HuH-7.5 (cell line): ENCODE measurements at regions not wholly inside any gene's neighbourhood (a gene's known extent, or its start where the extent isn't known, plus 50 kb on each side); places are given as distances from the start of the nearest gene placed in this dataset.
A peak's percentile ranks its signal among the peaks of the same experiment; 100 is the strongest.
"Not testable (repeated sequence)": the region's sequence is repeated elsewhere in the genome, so short reads cannot be mapped to it uniquely, and the experiment has no call there.

ENCODE experiments used
- DNase-seq: peaks from one replicate; pipeline ENCODE4 v3.0.0; 2011; ENCODE audit warnings: low spot score

DNA sequence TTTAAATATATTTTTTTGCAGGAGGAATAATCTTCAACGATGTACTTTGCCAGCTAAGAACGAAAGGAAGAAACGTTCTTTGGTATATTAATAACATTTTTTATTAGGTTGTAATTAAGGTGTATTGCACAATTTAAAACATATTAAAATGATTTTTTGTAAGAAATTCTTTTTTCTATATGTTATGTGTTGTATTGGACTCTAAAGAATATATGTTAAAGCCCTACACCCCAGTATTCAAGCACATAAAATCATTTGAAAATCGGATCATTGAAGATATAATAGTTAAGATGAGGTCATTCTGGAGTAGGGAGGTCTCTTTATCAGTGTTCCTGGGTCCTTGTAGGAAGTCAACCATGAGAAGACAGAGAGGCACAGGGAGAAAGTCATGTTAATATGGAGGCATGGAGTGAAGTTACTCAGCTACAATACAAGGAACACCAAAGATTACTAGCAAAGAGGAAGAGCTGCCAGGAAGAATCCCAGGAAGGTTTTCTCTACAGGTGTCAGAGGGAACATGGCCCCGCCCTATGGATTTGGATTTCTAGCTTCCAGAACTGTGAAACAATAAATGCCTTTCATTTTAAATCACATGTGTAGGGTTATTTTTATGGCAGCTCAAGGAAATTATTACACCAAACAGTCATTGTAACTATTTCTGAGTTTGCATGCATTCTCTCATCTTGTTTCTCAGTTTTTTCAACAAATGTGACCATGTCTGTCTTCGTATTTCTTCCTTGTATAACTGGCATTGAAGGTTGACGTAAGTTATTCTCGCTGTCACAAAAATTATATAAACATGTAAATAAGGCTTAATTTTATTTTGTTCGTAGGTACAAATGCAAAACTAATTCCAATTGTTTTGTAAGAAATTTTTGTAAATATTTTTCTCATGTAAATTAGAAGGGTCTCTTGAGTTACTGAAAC, 75.4 kb upstream of the VPREB1 start:
- DNase-seq: no peak

DNA sequence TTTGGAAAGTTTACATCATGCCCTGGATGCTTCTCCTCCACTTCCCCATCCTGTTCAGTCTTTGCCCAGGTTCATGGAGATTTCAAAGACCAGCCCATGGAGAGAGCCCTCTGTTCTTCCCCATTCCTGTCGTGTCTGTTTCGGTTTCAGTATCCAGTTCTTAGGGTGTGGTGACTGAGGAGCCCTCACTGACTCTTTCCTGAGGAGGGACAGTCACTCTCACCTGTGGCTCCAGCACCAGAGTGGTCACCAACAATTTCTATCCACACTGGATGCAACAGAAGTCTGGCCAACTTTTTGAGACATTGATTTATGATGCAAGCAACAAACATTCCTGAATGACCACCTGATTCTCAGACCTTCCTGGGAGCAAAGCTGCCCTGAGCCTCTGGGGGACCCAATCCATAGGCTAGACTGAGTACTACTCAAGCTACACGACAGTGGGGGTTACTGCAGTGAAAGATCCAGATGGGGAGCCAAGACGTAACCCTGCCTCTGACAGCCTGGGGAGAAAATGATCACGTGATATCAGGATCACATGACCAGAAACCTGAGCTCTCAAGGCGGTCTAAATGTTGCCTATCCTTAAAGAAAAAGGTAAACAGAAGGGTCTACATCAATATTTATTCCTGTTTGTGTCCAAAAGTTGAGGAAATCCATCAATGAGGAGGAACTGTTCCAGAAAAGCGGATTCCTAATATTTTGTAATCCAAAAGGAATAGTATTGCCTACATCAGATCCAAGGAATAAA, 76.2 kb upstream of the VPREB1 start:
- no peak for DNase-seq

DNA sequence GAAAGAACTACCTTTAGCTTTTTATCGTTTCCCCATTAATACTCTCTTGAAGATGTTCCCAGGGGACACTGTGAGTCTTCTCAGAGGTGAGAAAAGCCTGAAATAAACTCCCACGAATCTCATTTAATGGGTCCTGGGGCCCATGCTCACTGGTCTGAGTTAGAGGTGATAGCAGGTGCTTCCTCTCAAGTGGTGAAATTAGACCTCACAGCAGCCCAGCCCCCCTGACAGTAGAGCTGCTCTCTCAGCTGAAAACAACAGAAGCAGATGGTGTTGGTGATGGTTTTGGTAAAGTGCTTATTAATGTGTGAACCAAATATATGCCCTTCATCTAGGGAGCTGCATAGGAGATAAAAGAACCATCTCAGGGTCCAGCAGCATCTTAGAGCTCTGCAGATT, 76.8 kb upstream of the VPREB1 start:
- DNase-seq: no peak

DNA sequence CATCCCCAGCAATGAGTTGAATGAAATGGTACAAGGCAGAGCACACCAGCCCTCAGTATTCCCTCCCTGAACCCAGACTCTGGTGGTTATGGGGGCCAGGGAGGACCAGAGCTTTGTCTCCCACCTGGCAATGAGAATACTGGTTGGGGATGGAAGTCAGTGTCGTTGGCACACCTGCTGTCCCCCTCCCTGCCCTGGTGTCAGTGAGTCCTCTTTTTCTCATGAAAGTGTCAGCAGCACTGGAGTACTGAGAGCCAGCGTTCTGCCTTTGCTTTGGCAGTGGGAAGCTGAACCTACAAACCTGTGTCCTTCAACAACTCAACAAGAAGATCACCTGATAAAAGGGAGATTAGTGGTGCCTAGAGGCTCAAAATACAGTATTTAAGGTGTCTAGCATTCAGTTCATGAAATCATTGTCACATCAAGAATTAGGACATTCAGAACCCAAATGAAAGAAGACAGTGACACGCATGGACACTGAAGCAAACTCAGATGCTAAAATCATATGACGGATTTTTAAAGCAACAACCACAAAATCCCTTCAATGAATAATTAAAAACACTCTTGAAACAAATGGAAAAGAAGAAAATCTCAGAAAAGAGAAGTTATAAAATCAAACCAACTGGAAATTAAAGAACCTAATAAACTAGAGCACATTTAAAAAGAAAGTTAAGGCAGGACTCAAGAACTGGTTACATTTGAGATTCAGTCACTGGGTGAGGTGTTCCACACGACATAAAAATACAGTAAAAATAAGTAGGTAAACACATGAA, 77.5 kb upstream of the VPREB1 start:
- no peak for DNase-seq

DNA sequence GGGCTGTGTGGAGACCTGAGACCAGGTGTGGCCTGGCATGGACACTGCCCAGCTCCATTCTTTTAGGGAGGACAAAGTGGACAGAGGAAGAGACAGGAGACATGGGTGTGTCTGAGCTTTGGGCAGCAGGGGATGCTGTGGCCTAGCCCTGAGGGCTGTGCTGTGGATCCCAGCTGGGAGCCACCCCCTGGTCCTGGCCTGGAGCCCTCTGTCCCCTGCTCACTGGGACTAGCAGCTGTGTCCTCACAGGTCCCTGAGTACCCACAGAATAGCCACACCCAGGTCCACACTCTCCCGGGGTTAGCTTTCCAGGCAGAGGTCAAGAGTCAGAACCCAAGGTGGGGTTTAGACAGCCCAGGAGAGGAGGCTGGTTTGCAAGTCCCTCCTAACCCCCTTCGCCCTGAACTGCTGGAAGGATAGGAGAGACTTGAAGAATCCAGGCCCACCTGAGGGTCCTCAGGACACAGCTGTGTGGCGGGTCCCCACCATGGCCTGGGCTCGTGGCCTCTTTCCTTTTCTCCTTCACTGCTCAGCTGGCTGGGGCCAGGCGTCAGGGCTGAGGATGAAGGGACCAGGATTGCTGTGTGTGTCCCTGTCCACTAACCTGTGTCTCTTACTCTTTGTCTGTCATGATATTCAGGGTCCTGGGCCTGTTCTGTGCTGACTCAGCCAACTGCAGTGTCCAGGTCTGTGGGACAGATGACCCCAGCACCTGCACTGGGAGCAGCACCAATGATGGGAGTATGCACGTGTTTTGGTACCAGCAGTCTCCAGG, 78.5 kb upstream of the VPREB1 start:
- no peak for DNase-seq

DNA sequence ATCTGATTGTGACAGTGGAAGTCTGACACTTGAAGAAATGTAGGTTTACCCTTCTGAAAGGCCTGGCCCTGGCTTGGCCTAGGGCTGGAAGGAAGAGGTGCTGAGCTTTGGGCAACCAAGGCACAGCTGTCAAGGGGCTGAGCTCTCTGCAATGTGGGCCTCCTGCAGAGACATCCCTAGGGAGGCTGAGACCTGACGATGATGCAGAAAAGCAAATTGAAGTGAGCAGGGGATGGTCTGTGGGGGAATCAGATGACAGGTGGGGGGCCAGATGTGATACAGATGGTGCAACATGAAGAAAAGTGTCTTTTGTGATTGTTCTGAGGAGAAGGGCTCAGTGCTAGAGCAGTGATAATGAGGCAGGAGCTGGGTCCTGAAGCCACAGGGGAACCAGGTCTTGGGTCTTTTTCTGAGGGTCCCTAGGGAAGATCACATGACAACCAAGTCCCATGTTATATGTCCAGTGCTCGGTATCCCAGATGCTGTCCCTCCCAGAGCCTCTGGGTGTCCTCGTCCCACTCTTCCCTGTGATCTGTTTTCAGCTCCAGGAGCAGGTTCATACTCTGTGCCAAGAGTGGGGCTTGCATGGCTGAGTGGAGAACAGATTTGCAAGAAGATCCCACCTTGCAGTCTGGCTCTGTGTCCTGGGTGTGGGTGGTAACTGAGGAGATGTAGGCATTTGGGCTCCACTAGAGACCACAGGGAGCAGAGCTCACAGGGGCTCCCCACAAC, 79.9 kb upstream of the VPREB1 start:
- no peak for DNase-seq

DNA sequence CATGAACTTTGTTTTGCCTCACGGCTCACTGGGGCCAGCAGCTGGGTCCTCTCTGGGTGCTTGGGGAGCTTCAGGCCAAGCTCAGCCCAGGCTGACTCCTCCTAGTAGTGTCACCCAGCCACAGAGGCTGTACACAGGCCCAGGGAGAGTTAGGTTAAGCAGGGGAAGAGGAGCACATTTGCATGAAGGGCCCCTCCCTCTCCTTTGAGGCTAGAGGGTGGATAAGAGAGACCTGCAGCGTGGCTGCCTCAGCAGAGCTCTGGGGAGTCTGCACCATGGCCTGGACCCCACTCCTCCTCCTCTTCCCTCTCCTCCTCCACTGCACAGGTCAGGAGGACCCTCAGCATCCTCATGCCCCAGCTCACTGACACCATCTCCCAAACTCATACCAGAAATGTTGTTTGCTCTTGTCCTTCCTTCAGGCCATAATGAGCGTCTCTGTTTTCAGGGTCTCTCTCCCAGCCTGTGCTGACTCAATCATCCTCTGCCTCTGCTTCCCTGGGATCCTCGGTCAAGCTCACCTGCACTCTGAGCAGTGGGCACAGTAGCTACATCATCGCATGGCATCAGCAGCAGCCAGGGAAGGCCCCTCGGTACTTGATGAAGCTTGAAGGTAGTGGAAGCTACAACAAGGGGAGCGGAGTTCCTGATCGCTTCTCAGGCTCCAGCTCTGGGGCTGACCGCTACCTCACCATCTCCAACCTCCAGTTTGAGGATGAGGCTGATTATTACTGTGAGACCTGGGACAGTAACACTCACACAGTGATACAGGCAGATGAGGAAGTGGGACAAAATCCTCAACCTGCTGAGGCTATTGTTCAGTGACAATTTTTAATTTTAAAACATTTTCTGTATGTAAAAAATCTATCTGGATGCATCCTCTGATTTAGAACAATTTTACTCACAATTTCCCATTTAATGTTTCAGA, 82.4 kb upstream of the VPREB1 start:
- no peak for DNase-seq

DNA sequence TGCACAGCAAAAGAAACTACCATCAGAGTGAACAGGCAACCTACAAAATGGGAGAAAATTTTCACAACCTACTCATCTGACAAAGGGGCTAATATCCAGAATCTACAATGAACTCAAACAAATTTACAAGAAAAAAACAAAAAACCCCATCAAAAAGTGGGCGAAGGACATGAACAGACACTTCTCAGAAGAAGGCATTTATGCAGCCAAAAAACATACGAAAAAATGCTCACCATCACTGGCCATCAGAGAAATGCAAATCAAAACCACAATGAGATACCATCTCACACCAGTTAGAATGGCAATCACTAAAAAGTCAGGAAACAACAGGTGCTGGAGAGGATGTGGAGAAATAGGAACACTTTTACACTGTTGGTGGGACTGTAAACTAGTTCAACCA, 83.8 kb upstream of the VPREB1 start:
- not testable (repeated sequence) for DNase-seq

DNA sequence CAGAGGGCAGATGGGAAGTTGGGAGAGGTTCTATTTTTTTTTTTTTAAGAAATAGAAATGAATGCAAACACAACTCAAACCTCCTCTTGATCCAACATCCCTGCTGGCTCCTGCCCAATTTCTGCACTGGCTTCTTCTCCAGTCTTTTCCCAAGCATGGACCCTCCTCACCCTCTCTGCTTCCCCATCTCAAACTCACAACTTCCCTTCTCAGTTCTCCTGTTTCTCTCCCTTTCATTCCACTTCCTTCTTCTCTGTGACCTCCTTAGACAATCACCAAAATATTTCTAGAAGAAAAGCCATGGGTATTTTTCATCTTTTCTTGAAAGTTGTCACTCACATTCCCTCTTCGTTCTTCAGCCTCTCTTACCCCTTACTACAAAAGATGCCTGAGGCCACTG, 85.2 kb upstream of the VPREB1 start:
- DNase-seq: no peak

DNA sequence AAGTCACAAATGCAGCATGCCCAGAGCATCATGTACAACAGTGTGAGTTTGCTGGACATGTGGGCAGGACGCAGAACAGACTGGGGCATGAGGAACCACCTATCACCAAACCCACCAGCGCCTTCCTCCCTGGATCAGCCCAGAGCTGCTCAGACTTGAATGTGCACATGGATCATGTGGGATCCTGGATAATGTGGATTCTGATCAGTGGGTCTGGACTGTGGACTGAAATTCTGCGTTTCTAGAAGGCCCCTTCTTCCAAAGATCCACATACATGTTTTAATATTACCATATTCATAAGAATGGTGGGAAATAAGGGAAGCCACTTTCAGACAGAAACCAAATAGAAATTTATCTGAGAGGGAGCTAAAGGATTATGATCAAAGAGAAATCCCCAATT, 85.6 kb upstream of the VPREB1 start:
- no peak for DNase-seq

DNA sequence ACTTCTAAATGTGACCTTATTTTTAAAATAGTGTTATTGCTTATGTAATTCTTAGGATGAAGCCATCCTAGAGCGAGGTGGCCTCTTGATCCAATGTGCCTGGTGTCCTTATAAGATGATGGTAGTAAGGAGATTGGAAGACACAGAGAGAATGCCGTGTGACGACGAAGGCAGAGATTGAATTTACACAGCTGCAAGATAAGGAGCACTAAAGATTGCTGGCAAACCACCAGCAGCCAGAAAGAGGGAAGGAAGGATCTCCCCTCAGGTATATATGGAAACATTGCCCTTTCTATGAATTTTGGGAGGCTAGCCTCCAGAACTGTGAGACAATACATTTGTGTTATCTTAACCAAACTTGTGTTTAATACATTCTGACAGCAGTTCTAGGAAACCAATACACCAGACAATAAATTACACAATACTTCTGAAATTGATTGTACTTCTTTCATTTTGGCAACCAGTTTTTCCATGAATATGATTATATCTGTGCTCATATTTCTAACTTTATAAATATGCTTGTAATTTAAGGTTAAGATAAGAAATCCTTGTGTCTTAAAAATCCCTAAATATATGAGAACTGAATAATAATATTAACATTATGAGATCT, 86.3 kb upstream of the VPREB1 start:
- no peak for DNase-seq

DNA sequence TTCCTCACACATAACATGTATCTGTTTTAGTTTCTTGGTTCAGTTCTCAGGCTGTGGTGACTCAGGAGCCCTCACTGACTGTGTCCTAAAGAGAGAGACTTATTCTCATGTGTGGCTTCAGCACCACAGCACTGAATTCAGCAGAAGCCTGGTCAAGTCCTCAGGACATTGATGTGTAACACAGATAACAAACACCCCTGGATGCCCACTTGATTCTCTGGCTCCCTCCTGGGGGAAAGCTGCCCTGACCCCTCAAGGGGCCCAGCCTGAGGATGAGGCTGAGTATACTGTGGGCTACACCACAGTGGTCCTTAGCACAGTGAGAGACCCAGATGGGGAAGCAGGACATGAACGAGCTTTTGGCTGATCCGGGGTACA, 87.2 kb upstream of the VPREB1 start:
- no peak for DNase-seq

DNA sequence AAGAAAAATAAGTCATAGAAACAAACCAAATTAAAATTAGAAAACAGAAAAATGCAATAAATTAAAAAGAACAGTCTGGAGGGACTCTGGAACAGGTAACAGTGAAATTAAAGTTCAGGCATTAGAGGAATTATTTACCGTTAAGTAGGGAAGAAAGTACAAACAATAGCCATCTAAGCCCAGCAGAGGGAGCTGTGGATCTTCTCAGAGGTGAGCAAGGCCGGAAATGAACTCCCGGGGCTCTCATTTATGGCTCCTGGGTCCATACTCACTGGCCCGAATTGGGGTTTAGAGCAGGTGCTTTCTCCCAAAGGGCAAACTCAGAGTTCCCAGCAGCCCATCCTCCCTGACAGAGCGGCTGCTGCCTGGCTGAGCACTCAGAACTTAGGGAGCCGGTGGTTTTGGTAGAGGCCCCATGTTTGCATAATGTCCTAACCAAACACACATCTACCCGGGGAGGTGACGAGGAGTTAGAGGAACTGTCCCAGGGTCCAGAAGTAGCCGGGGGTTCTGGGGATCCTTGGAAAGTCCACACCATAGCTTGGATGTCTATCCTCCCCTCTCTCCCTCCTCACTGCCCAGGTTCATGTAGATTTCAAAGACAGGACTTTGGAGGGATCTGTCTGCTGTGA, 87.8 kb upstream of the VPREB1 start:
- peak; percentile 48 for DNase-seq

DNA sequence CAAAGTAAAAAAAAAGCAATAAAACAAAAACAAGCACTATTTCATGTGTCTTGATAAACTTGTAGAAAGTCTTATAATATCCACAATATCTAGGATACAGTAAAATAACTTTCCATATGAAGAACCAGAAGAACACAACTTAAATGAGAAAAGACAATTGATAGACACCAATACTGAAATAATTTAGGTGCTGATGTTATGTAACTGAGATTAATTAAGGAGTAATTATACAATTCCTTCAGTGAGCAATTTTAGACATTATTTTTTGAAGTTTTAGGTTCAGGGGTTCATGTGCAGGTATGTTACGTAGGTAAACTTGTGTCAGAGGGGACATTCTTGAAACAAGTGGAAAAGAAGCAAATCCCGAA, 88.3 kb upstream of the VPREB1 start:
- DNase-seq: no peak

DNA sequence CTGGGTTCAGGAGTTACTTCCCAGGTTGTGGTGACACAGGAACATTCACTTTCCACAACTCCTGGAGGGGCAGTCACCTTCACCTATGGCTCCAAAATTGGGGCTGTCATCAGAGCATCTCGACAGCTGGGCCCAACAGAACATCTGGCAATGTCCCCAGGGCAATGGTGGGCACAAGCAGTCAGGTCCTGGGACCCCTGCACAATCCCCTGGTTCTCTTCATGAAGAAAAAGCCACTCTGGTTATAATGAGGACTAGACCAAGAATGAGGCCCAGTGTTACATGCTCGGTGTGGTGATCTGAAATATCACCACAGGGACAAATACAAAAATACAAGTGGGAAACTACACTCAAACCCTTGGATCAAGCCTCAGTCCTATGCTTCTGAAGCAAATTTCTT, 89.0 kb upstream of the VPREB1 start:
- DNase-seq: no peak

DNA sequence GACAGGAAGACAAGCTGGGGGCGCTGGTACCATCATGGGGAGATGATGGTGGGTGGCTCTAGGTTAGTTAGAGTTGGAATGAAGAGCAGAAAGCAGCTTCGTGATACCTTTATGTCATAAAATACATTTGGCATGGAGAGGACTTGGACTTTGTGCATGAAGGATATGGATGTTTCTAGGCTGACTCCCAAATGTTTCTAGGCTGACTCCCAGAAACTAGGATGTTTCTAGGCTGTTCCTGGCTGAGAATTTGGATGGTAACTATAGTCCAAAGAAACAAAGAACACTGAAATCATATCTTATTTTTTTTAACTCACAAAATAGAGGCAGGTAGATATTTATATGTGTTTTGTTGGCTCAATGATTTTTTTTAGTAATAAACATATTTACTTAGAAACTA, 89.4 kb upstream of the VPREB1 start:
- no peak for DNase-seq

DNA sequence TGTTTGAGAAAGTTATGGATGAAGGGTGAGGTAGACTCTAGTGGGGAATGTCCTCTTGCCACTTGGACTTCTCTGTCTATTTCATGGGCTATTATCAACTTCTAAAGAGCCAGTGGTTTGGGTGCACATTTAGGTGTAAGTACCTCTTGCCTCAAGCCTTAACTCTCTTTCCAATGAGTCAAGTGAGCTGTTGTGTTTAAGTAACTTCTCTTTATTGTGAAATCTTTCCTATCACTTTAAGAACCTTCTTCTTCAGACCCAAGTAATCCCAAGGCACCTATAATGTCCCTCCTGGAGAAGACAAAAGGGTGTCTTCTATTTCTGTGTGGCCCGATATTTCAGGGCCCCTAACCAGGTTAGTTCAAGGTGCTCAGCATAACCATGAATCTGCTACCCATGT, 90.5 kb upstream of the VPREB1 start:
- DNase-seq: no peak

DNA sequence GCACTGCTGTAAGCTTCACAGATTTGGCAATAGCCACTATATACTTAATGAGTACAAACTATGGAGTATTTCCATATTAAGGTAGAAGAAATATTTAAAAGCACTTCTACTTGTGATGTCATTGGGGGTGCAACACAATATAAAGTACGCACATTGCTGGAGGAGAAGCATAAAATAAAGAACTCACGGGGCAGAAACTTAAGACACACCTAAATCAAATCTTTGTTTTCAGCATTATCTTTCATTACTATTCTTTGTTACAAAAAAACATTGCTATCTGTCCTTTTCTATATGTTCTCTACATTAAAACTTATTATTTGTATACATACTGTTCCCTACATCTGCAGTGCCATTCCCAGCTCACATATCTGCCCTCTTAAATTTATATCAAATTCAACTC, 93.3 kb upstream of the VPREB1 start:
- DNase-seq: no peak

DNA sequence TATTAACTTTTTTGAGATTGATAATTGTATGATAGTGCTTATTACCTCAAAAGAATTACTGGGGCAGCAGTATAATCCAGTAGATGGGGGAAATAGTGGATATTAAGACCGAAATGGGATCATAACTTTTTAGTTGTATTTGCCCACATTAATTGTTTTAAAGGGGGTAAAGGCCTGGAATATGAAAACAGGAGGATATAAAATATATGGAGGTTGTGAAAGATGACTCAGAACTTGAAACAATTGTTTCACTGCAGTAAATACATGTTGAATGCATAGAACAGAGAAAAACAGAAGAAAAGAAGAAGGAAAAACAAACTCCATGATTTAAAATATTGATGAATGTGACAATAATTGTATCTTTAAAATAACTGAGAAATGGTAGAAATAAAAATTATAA, 94.1 kb upstream of the VPREB1 start:
- DNase-seq: no peak
